ENCODE measurements at regions not wholly inside any gene's neighbourhood (a gene's known extent, or its start where the extent isn't known, plus 50 kb on each side); places are given as distances from the start of the nearest gene placed in this dataset.
"Not testable (repeated sequence)": the region's sequence is repeated elsewhere in the genome, so short reads cannot be mapped to it uniquely, and the experiment has no call there.

DNA sequence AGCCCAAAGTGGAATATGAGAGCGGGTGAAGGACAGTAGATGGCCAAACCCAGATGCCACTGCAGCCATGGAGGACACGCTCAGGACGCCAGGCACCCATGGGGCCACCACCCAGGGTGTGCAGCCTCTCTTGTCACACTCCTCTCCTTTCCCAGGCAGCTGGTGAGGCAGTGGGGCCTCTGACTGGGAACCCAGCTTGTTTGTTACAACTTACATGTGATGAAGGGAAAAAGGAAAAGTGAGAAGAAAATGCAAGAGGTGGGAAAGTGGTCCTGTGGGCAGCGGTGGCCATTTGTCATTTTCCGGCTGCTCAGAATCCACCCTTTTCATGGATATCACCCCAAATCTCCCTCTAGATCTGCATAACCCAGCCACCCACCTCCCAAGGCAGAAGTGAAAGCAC, 62.7 kb upstream of the UNC5A start:
- Histone ChIP-seq H3K4me1 (ENCODE audit: control insufficient read depth in 1 of 2, insufficient read depth in 1 of 2, low read depth in 1 of 2, low read length in 1 of 2) (no peaks in the 10 kb centered on the region), H3K27me3 (peaks cover 100% of the 10 kb centered on the region), H3K4me3 (ENCODE audit: low read depth in 1 of 2, low read length in 1 of 2) (no peak overlapping the region), H3K36me3 (no peaks in the 10 kb centered on the region), H3K9me3 (no peaks in the 10 kb centered on the region), H3K27ac (no peak overlapping the region)
- no peak for TF ChIP-seq CTCF (IDR thresholded peaks at IDR 0.05)

DNA sequence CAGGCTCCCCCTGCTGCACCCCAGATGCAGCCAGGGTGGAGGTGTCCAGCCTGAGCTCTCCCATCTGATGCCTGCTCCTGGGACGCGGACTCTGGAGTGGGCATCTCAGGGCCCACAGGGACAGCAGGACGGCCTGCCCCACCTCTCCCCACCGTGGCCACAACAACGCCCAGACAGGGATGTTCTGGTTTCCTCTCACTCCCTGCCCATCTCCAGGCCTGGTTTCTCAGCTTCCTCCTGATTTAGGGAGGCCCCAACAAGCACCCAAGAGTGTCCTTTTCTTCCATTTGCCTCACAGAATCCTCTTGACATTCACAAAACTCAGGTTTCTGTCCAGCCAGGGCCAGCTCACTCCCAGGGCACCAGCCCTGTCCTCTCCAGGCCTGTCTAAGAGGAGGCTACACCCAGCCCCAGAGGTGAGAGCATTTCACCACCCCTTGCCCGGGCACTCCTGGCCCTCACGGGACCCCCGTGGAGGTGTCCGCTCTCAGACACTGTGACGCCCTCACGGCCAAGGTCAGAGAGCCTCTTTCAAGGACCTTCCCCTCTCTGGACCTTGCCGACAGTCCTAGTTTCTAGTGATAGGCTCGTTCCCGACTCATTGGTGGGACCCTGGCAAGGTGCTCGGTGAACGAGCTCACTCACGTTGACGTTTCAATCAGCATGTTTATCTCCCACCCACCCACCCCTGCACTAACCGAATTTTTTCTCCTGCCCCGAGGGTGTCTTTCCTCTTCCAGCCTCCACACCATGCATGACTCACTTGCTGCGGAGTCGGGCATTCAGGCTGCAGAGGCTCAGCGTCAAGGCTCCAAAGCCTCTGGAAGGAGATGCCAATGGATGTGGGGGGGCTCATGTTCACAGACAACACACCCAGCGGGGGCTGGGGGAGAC, 62.0 kb upstream of the UNC5A start:
- Histone ChIP-seq H3K4me3 (ENCODE audit: low read depth in 1 of 2, low read length in 1 of 2) (no peak overlapping the region), H3K27me3 (peaks cover 98% of the 10 kb centered on the region), H3K9me3 (no peaks in the 10 kb centered on the region), H3K4me1 (ENCODE audit: control insufficient read depth in 1 of 2, insufficient read depth in 1 of 2, low read depth in 1 of 2, low read length in 1 of 2) (no peaks in the 10 kb centered on the region), H3K27ac (no peak overlapping the region), H3K36me3 (no peaks in the 10 kb centered on the region)
- TF ChIP-seq CTCF (IDR thresholded peaks at IDR 0.05): no peak

GRCh38 chr5:176748967-176749935, 61.1 kb upstream of the UNC5A start:
- Histone ChIP-seq H3K36me3 (no peaks in the 10 kb centered on the region), H3K4me3 (ENCODE audit: low read depth in 1 of 2, low read length in 1 of 2) (no peak overlapping the region), H3K4me1 (ENCODE audit: control insufficient read depth in 1 of 2, insufficient read depth in 1 of 2, low read depth in 1 of 2, low read length in 1 of 2) (no peaks in the 10 kb centered on the region), H3K27me3 (peaks cover 96% of the 10 kb centered on the region), H3K27ac (no peak overlapping the region), H3K9me3 (no peaks in the 10 kb centered on the region)
- no peak for TF ChIP-seq CTCF (IDR thresholded peaks at IDR 0.05)

DNA sequence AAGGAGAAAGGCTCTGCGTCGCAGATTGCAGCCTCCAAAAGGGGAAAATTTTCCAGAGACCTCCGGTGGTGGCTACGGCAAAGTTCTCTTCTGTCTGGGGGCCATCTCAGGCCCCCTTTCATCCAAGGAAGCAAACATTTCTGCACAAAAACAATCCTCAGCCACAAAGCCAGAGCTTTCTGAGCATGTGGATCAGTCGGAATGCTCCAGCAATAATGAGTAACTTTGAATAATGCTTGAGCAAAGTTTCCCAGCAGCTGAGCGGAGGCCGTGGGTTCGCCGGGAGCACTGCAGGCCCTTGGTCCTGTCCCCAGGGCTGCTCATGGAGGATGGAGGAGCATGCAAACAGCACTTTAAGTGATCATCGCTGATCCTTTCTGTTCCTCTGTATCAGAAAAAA, 60.2 kb upstream of the UNC5A start:
- H3K36me3 ChIP-seq: no peaks in the 10 kb centered on the region
- peaks cover 87% of the 10 kb centered on the region for H3K27me3 ChIP-seq
- no peaks in the 10 kb centered on the region for H3K9me3 ChIP-seq
- no peak overlapping the region for H3K27ac ChIP-seq
- H3K4me3 ChIP-seq (ENCODE audit: low read depth in 1 of 2, low read length in 1 of 2): no peak overlapping the region
- H3K4me1 ChIP-seq (ENCODE audit: control insufficient read depth in 1 of 2, insufficient read depth in 1 of 2, low read depth in 1 of 2, low read length in 1 of 2): no peaks in the 10 kb centered on the region
- no peak for TF ChIP-seq CTCF (IDR thresholded peaks at IDR 0.05)

DNA sequence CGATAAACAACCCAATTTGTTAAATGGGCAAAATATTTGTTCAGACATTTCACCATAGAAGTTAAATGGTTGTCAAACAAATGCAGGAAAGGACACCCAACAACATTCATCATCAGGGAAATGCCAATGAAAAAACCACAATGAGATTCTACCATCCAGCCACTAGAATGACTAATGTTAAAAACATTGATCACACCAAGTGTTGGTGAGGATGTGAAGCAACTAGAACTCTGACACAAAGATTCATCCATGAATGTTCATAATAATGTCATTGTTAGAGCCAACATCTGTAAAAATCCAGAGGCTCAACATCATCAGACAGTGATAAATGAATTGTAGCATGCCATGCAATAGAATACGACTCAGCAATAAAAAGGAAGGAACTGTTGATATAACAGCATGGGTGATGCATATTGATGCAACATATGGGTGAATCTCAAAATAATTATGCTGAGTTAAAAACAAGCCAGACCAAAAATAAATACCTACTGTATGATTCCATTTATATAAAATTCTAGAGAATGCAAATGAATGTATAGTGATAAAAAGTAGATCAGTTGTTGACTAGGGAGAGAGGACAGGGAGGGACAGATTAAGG, 55.9 kb upstream of the UNC5A start:
- peaks cover 76% of the 10 kb centered on the region for H3K27me3 ChIP-seq
- H3K4me1 ChIP-seq (ENCODE audit: control insufficient read depth in 1 of 2, insufficient read depth in 1 of 2, low read depth in 1 of 2, low read length in 1 of 2): no peaks in the 10 kb centered on the region
- H3K36me3 ChIP-seq: no peaks in the 10 kb centered on the region
- no peak for TF ChIP-seq CTCF (IDR thresholded peaks at IDR 0.05)
- H3K27ac ChIP-seq: no peak overlapping the region
- H3K9me3 ChIP-seq: no peaks in the 10 kb centered on the region
- no peak overlapping the region for H3K4me3 ChIP-seq (ENCODE audit: low read depth in 1 of 2, low read length in 1 of 2)

- H3K4me3 ChIP-seq (ENCODE audit: low read depth in 1 of 2, low read length in 1 of 2); H3K36me3 ChIP-seq; H3K27ac ChIP-seq; H3K4me1 ChIP-seq (ENCODE audit: control insufficient read depth in 1 of 2, insufficient read depth in 1 of 2, low read depth in 1 of 2, low read length in 1 of 2); H3K9me3 ChIP-seq: not testable (repeated sequence)
- H3K27me3 ChIP-seq: peaks cover 71% of the 10 kb centered on the region
Measured at GRCh38 chr5:176755593-176755992, 54.8 kb upstream of the UNC5A start.

- not testable (repeated sequence) for H3K9me3 ChIP-seq; H3K36me3 ChIP-seq; H3K4me1 ChIP-seq (ENCODE audit: control insufficient read depth in 1 of 2, insufficient read depth in 1 of 2, low read depth in 1 of 2, low read length in 1 of 2); H3K27ac ChIP-seq; H3K4me3 ChIP-seq (ENCODE audit: low read depth in 1 of 2, low read length in 1 of 2)
- H3K27me3 ChIP-seq: peaks cover 69% of the 10 kb centered on the region
Measured at GRCh38 chr5:176757569-176757968, 52.8 kb upstream of the UNC5A start.
